NCI-H446 (cell line): ENCODE measurements at regions not wholly inside any gene's neighbourhood (a gene's known extent, or its start where the extent isn't known, plus 50 kb on each side); places are given as distances from the start of the nearest gene placed in this dataset.
A peak's percentile ranks its signal among the peaks of the same experiment; 100 is the strongest.

Experiments
- DNase-seq, 2 experiments: peaks; one replicate each; lab custom pipeline; 2025; lab: John Stamatoyannopoulos, UW

- DNase-seq: no peak
Observed at GRCh38 chr17:77307479-77308198, 166.9 kb downstream of the SEC14L1 start.

GRCh38 chr17:77308861-77309726, 168.3 kb downstream of the SEC14L1 start:
- DNase-seq: no peak

- DNase-seq: no peak
Observed at GRCh38 chr17:77310336-77310735, 169.6 kb downstream of the SEC14L1 start.

- DNase-seq: no peak
Observed at GRCh38 chr17:77311371-77311981, 170.7 kb downstream of the SEC14L1 start.

- no peak for DNase-seq
Observed at GRCh38 chr17:77312061-77312701, 171.4 kb downstream of the SEC14L1 start.

GRCh38 chr17:77312786-77313599, 172.2 kb downstream of the SEC14L1 start:
- peak; percentile 34 to 67 for DNase-seq

- DNase-seq: no peak
Observed at GRCh38 chr17:77313831-77314230, 173.1 kb downstream of the SEC14L1 start.

- no peak for DNase-seq
Observed at GRCh38 chr17:77314601-77315000, 173.8 kb downstream of the SEC14L1 start.

GRCh38 chr17:77315010-77315409, 174.2 kb downstream of the SEC14L1 start:
- DNase-seq: no peak

GRCh38 chr17:77315551-77316190, 174.9 kb downstream of the SEC14L1 start:
- DNase-seq: no peak

- peak in 1 of 2 experiments; percentile 38 for DNase-seq
Observed at GRCh38 chr17:77316191-77316641, 175.4 kb downstream of the SEC14L1 start.

GRCh38 chr17:77316651-77317050, 175.9 kb downstream of the SEC14L1 start:
- DNase-seq: no peak

GRCh38 chr17:77317091-77317750, 176.5 kb downstream of the SEC14L1 start:
- DNase-seq: no peak

GRCh38 chr17:77318021-77318420, 177.3 kb downstream of the SEC14L1 start:
- no peak for DNase-seq

- no peak for DNase-seq
Observed at GRCh38 chr17:77318491-77319210, 177.9 kb downstream of the SEC14L1 start.

- no peak for DNase-seq
Observed at GRCh38 chr17:77319211-77320043, 178.7 kb downstream of the SEC14L1 start.

GRCh38 chr17:77320044-77320440, 179.3 kb downstream of the SEC14L1 start:
- no peak for DNase-seq

- DNase-seq: no peak
Observed at GRCh38 chr17:77320485-77321256, 179.9 kb downstream of the SEC14L1 start.
